ENCODE measurements at regions not wholly inside any gene's neighbourhood (a gene's known extent, or its start where the extent isn't known, plus 50 kb on each side); places are given as distances from the start of the nearest gene placed in this dataset.

GRCh38 chr5:123871373-123871772, 359.4 kb downstream of the CSNK1G3 start:
- TF ChIP-seq TCF3 (CRISPR knock-in tag; IDR thresholded peaks at IDR 0.05) (no peak), ZBTB33 (CRISPR knock-in tag; IDR thresholded peaks at IDR 0.05) (no peak), ZNF224 (CRISPR knock-in tag; IDR thresholded peaks at IDR 0.05) (no peak), MAFK (IDR thresholded peaks at IDR 0.05; ENCODE audit: low read length) (no peak), HMG20B (CRISPR knock-in tag; IDR thresholded peaks at IDR 0.05) (no peak), CHCHD3 (CRISPR knock-in tag; IDR thresholded peaks at IDR 0.05) (no peak), SPI1 (IDR thresholded peaks at IDR 0.05; ENCODE audit: borderline replicate concordance, low read depth, low read length) (no peak), NFIC (IDR thresholded peaks at IDR 0.05) (no peak), PHF8 (IDR thresholded peaks at IDR 0.05; ENCODE audit: borderline replicate concordance, low read length) (no peak), GATAD2B (IDR thresholded peaks at IDR 0.05; ENCODE audit: borderline replicate concordance) (no peak), HCFC1 (IDR thresholded peaks at IDR 0.05; ENCODE audit: low read depth, low read length) (no peak), TAF7 (tag; IDR thresholded peaks at IDR 0.05) (no peak), POLR2G (IDR thresholded peaks at IDR 0.05; ENCODE audit: low read depth, low read length) (no peak)
- TF ChIP-seq, protein P1, sequence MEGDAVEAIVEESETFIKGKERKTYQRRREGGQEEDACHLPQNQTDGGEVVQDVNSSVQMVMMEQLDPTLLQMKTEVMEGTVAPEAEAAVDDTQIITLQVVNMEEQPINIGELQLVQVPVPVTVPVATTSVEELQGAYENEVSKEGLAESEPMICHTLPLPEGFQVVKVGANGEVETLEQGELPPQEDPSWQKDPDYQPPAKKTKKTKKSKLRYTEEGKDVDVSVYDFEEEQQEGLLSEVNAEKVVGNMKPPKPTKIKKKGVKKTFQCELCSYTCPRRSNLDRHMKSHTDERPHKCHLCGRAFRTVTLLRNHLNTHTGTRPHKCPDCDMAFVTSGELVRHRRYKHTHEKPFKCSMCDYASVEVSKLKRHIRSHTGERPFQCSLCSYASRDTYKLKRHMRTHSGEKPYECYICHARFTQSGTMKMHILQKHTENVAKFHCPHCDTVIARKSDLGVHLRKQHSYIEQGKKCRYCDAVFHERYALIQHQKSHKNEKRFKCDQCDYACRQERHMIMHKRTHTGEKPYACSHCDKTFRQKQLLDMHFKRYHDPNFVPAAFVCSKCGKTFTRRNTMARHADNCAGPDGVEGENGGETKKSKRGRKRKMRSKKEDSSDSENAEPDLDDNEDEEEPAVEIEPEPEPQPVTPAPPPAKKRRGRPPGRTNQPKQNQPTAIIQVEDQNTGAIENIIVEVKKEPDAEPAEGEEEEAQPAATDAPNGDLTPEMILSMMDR (IDR thresholded peaks at IDR 0.05 in 2 of 3, conservative IDR thresholded peaks at IDR 0.05 in 1 of 3; ENCODE audit: insufficient read depth in 2 of 3, low read depth in 1 of 3, low read length in 3 of 3): no peak

Measured in K562 (cell line).